ENCODE measurements at regions not wholly inside any gene's neighbourhood (a gene's known extent, or its start where the extent isn't known, plus 50 kb on each side); places are given as distances from the start of the nearest gene placed in this dataset.

DNA sequence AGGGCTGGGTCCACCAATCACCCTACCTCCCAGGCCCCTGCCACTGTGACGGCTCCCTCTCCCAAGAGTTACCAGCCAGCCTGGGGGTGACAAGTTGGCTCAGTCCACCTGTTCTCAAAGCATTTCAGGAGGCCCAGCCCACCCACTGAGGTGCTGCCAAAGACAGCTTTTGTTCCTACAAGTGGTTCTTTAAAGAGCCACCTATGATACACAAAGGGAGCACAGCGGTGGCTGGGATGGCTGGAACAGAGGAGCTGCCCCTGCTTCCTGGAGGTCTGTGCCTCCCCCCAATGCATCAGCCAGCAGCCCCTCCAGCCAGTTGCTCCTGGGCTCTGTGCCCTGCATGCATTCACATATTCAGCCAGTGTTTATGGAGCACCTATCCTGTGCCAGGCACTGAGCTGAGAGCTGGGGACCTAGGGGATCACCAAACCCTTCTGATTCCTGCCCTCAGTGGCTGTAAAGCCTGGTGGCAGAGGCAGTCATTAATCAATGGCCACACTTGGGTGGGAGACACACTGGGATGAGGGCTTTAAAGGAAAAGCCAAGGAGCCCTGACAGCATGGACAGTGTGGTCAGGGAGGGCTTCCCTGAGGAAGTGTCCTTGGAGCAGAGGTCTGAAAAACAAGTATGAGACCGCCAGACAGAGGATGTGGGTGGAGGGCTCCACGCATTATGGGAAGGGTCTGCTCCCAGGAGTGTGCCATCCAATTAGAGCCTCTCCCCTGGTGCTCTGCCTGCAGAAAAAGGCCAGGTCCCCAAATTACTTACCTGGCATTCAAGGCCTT, 107.1 kb upstream of the LINGO1 start:
- no peak overlapping the region for H3K4me3 ChIP-seq (ENCODE audit: low read depth, low read length)

DNA sequence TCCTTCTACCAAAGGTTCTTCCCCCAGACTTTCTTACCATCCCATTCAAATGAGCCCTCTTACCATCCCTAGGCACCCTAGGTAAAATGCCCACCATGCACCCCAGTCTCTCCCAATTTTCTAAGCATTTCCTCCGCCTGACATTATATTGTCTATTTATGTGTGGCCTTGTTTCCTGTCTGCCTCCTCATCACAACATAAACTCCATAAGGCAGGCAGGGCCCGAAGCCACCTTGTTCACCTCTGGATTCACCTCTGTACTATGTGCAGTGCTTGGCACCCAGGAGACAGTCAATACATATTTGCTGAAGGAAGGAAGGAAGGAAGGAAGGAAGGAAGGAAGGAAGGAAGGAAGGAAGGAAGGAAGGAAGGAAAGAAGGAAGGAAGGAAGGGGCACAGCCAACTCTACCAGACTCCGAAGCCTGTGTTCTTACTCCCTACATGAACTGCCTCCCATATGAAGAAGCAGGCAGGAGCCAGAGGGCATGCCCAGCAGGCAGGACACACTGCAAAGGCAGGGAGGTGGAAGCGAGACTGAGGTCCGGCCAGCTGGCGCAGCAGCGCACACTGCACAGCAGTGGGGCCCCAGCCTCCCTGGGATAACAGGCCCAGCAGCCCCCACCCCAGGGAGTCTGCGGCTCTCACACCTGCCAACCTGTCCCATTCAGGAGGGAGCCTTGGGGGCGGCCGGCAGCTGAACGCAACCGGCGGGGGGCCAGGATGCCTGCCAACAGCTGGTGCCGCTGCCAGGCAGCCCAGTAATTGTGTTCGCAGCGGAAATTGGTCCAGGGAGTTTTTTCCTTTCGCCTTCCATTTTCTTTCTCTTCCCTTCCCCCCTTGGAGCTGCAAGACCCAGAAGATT, 106.0 kb upstream of the LINGO1 start:
- no peak overlapping the region for H3K4me3 ChIP-seq (ENCODE audit: low read depth, low read length)

DNA sequence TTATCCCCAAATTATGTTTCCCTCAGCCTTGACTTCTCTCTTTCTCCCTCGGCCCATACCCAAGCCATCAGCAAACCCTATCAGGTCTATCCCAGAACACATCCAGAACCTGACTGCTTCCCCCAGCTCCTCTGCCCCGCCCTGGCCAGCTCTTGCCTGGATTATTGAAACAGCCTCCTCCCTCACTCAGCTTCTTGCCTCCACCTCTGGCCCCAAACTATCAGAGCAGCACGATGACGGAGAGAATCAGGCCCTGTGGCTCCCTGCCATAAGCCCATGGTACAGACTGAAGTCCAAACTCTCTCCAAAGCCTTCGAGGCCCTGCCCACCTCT, 105.3 kb upstream of the LINGO1 start:
- H3K4me3 ChIP-seq (ENCODE audit: low read depth, low read length), result no peak overlapping the region

DNA sequence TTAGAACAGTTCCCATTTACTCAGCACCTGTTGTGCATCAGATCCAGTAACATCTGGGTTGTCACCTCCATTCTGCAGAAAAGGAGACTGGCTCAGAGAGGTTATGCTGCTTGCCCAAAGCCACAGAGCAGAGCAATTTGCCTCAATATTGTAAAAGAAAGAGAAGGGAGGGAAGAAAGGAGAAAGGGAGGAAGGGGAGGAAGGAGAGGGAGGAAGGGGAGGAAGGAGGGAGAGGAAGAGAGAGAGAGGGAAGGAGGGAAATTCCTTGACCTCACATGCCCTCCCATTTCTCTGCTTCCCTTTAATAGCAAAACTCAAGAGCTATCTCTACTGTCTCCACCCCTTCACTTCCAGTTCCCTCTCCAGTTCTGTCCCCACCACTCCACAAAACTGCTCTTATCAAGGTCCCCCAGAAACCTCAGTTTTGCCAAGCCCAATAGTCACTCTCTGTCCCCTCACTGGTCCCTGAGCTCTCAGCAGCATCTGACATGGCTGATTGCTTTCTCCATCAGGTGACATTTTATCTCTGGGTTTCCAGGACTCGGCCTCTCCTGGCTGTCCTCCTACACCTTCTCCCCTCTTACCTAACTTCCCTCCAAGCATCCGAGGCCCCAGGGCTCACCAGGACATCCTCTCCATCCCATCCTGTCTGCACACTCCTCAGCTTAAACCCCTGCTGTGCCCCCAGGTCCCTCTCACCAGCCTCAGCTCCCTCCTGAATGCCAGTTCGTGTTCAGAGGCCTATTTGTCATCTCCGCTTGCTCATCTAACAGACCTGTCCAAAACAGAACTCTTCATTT, 104.7 kb upstream of the LINGO1 start:
- no peak overlapping the region for H3K4me3 ChIP-seq (ENCODE audit: low read depth, low read length)

DNA sequence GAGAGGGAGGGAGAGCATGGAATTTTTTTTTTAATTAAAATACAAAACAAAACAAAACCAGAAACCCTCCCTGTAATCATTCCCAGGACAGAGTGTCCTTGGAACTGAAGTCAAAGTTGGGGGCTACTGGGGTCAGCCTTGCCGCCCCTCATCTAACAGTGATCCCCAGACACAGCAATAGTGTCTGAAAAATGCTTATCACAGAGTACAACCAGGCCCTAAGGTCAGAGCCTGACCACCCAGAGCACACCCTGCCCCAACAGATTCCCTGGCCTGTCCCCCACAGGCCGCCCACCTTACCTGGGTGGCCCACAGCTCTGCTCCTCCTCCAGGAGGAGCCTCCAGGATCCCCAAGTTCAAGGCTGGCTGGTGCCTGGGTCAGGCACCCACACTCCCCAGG, 101.6 kb upstream of the LINGO1 start:
- H3K4me3 ChIP-seq (ENCODE audit: low read depth, low read length), result no peak overlapping the region

DNA sequence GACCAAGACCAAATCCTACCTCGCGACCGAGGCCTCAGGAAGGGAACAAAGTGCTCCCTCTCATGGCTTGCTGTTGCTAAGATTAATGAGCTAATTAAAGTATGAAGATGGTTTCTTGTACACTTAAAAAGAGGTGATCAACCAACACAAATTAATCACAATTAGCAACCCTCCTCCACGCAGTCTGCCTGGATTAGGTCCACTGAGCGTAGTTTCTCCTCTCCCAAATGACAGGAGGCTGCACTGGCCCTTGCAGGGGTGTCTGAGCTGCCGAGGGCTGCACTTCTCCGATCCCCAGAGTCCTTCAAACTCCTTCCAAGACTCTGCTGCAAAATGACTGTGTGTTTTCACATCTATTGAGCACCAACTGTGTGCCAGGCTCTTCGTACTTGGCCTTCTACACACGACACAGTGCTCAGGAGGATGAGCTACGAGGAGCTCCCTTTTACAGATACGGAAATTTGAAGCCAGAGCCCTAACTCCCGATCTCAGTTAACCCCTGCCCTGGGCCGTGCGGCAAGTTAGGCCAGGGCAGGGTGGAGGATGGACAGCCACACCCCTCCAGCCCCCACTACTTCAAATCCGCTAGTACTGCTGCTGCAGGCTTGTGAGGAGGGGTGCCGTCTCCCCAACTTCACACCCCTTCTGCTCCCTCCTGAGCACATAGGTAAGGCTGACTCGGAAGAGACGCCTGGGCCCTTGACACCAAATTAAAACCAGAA, 101.0 kb upstream of the LINGO1 start:
- H3K4me3 ChIP-seq (ENCODE audit: low read depth, low read length), result no peak overlapping the region

DNA sequence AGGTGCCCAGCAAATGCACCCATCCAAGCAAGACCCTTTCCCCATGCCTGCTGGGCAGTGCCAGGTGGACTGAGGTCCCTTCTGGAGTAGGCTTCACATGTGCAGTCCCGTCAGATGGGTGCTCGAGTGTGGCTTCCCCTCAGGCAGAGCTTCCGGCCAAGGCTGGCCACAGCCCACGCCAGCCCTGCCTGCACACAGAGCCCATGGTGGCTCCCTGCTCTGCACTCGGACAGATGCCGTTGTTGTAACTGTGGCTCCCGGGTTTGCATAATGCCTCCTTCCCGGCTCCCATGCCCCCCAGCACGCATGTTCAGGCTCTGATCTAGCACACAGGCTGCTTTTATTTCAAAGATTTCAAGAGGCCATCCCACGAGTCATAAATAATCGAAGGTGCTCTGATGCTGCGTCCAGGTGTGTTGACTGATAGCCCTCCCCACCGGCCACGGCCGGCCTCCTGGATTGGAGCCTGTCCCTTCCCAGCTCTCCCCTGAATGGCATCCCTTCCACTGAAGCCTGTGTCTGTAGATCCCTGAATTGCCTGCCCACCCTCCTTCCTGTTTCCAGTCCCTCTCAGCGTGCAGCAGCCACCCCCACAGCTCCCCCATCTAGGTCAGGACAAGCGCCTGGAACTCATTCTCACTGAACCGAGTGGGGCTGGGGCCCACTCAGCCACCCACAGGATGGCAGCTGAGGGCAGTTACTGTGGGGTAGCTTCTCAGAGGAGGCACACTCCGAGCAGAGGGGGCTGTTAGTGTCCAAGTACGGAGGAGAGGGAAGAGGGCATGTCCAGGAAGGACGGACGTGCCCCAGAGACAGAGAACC, 100.0 kb upstream of the LINGO1 start:
- no peak overlapping the region for H3K4me3 ChIP-seq (ENCODE audit: low read depth, low read length)

DNA sequence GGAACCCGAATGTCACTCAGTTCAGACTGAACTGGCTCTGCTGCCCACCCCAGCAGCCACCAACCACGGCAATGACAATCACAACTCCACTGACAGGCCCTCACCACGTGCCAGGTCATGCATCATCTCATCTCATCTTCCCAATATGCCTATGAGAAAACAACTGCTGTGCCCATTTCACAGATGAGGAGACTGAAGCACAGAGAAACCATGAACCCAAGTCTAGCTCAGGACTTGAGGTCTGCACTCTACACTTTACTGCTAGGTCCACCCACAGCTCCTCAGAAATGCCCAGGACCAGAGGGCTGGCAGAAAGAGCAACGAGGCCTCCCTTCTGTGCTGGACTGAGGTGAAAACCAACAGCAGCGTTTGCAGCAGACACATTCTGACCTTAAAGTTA, 99.2 kb upstream of the LINGO1 start:
- H3K4me3 ChIP-seq (ENCODE audit: low read depth, low read length), result no peak overlapping the region

DNA sequence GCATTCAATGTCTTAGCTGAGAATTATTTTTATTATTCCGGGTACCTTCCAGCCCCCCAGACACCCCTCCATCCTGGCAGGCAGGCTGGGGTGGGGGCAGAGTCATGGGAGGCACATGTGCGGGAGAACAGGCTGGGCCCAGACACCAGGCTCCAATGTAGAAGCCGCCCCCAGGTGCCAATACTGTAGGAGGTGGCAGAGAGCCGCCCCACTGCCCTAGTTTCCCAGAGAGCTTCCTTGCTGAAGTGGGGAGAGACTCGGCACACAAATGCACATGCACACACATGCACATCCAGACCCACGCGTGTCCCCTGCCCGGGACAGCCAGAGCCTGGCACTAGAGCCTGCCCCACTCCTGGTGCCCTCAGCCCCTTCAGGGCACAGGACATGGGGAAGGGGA, 98.4 kb upstream of the LINGO1 start:
- no peak overlapping the region for H3K4me3 ChIP-seq (ENCODE audit: low read depth, low read length)

DNA sequence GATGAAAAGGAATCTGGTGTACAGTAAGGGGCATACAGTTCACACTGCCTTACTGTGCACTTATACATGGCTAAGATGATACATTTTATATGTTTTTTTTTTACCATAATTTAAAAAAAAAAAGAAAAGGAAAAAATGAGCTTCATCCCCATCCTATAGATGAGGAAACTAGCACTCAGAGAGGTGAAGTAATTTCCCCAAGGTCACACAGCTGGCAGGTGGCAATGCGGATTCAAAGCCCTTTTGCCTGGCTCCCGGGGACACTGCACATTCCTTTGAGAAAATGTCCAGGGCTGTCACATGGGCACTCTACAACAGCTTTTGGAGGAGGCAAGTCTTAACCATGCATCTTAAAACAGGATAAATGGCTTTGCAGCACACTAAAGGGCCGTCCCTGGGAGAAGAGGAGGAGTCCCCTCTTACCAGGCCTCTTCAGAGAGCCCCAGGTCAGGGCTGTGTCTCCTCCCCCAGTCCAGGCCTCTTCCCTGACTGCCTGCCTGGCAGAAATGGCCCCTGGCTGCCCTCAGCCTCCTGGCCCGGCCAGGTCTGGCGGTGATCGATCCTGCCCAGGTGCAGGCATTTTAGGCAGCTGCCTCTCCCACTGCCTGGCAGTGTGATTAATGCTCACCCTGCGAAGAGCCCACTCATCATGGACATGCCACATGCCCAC, 95.1 kb upstream of the LINGO1 start:
- no peak overlapping the region for H3K4me3 ChIP-seq (ENCODE audit: low read depth, low read length)

DNA sequence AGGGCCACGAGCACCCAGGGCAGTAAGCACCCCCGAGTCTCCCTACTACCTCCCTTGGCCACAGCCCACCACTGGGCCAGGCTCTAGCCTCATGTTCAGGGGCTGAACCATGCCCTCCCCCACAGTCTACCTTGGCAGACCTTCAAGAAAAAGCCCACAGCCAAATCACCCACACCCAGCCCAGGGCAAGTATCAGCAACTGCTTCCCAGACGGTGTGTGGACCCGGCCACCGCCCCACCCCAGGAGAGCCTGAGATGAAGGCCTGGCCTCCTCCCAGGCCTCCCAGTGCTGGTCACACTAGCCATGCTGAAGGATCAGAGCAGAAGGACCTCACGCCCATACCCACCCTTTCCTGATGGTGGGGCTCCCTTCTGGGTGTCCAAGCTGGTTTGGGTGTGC, 92.0 kb upstream of the LINGO1 start:
- H3K4me3 ChIP-seq (ENCODE audit: low read depth, low read length), result no peak overlapping the region

DNA sequence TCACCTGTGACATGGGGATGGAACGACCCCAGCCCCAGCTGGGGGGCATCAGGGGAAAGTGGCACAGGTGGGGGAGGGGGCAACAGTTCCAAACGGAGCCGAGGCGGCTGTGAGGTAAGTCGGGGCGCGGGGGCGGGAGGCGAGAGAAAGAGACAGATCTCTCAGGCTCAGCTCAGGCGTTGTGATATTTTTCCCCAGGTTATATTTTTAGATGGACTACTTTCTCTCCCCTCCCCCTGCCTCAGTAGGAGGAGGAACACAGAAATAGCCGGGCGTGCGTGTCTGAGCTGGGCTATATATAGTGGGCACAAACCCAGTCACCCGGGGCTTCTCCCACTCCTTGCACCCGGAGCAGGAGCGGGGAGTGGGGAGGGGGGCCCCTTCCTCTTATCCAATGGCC, 91.0 kb upstream of the LINGO1 start:
- H3K4me3 ChIP-seq (ENCODE audit: low read depth, low read length), result no peak overlapping the region

DNA sequence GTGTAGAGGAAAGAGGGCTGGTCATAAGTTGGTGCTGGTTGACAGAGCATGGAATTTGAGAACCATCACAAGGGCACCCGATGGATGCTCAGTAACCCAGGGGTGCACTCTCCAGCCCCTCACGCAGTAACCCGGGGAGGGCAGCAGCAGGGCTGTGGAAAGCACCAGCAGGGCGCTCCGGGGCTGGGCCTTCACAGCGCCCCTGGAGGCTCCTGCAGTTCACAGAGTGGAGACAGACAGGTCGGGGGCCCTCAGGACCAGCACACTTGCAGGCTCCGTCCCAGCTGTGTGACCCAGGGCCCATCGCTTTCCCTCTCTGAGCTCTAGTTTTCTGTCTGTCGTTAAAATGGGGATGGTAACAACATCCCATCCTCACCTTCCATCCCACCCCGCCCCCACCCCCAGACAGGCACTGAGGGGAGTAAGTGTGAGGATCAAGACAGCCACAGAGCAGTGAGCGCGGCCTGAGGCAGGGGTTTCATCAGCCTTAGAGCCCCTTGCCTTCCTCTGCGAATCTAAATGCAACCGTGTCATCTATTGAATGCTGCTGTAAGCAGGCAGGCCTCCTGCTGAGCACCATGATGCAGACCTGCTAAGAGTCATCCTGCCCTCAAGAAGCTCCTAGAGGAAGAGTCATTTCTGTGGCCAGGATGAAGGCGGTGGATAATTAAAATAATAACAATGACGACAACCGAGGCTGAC, 90.2 kb upstream of the LINGO1 start:
- no peak overlapping the region for H3K4me3 ChIP-seq (ENCODE audit: low read depth, low read length)

DNA sequence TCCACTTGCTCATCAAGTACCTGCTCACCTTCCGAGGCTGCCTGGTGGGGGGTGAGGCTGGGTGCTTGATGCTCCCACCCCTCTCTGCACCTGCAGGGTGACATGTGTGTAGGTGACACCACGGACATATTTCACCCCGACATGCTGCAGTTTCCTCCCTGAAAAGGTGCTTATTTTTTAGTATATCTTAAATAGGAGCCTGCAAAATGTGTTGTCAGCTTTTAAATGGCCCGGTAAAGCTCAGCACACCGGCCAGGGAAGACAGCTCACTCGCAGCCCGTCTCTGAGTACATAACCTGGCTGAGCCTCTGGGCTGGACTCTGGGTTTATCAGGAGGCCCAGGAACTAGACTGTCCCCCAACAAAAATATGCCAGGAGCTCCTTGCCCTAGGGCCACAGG, 89.3 kb upstream of the LINGO1 start:
- no peak overlapping the region for H3K4me3 ChIP-seq (ENCODE audit: low read depth, low read length)

DNA sequence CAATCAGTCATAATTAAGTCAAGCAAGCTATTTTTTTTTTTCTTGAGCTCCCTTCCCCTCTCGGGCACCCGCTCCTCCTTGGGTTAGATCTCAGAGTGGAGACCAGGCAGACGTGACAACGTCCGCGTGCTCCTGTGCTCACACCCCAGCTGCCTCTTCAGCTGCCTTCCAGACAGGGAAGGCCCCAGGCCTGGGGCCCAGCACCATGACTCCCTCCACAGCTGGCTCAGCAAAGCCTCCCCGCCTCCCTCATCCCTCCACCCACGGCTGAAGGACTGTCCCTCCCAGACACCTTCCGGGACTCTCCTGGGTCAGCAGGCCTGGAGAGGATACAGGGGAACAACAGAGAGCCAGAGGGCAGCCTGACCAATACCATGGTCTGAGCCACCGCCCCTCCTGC, 87.9 kb upstream of the LINGO1 start:
- no peak overlapping the region for H3K4me3 ChIP-seq (ENCODE audit: low read depth, low read length)

DNA sequence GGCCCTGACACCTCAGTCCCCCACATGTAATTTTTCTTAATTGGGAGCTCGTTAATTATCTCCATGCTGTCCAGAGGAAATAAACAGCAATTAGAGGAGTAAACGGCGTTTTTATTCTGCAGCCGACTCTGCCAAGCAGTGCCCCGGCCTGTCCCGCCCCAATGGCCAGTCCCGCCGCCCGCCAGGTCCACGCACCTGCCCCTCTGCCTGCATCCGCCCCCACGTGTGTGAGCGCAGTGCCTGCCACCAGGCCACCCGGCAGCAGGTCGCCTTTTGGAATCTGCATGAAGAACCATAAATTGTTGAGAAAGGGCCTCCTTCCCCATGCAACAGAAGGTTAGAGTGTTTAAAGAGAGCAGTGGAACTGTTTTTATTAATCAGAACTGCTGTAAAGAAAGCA, 87.5 kb upstream of the LINGO1 start:
- H3K4me3 ChIP-seq (ENCODE audit: low read depth, low read length), result no peak overlapping the region

DNA sequence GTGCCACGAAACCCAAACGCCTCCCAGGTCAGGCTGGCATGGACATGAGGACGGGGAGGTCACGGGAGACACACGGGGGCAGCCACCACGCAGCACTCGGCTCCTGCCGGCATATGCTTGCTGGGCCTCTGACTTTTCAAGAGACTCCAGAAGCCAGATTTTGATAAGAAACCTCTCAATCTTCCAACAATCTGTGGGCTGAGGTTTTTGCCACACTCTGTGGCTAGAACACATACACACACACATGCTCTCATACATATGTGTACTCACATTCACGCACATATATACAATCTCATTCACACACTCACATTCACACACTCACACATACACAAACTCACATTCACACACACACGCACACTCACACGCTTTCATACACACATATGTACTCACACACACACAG, 86.7 kb upstream of the LINGO1 start:
- no peak overlapping the region for H3K4me3 ChIP-seq (ENCODE audit: low read depth, low read length)

DNA sequence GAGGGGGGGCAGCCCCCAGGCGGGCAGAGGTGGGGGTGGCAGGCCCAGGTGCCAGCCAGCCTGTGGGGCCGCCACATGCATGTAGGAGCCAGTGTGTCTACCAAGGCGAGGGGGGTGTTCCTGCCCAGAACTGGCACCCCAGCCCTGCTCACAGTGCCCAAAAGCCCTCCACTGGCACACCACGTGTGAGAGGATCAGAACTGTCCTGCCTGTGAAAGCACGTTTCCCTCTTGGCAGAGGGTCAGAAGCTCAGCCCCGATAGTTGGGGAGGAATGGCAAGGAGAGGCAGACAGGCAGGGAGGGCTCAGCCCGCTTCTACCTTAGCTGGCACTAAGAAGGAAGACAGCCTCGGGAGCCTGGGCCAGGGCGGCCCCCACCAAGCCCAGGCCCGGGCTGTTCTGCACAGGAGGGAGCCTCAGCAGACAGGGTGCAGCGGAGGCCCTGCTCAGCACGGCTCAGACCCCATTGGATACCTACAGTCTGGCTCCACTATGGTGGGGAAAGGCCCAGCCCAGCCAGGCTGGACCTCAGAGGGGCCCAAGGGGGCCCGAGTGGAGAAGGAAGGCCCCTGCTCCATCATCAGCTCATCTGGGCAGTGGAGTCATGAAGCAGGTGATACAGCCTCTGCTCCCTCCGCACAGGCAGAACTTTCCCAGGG, 84.8 kb upstream of the LINGO1 start:
- no peak overlapping the region for H3K4me3 ChIP-seq (ENCODE audit: low read depth, low read length)
